Liver (tissue), 7 donors: ENCODE measurements at regions not wholly inside any gene's neighbourhood (a gene's known extent, or its start where the extent isn't known, plus 50 kb on each side); places are given as distances from the start of the nearest gene placed in this dataset.

Experiments used
- DNase-seq: peaks from one replicate; pipeline ENCODE4 v3.0.0-alpha.2; 2017; ENCODE audit warnings: low spot score
- H3K27ac ChIP-seq, 2 donors: one replicate each; pipeline ENCODE4 v1.7.0; 2013; ENCODE audit warnings: inconsistent platforms in 2 of 2, low read length in 2 of 2, control low read depth in 1 of 2, low read depth in 1 of 2, mild to moderate bottlenecking in 1 of 2
- H3K27me3 ChIP-seq, 4 donors: one replicate each; pipeline versions ENCODE4 v1.6.1 to v1.7.0; 2013; ENCODE audit warnings: low read length in 3 of 4, inconsistent platforms in 1 of 4, mild to moderate bottlenecking in 1 of 4, moderate library complexity in 1 of 4; ENCODE audit not compliant: control insufficient read depth in 4 of 4, insufficient read depth in 4 of 4
- H3K36me3 ChIP-seq, 4 donors: one replicate each; pipeline versions ENCODE4 v1.6.1 to v1.7.0; 2013; ENCODE audit warnings: low read length in 3 of 4, mild to moderate bottlenecking in 3 of 4, low read depth in 1 of 4, moderate library complexity in 1 of 4; ENCODE audit not compliant: control insufficient read depth in 4 of 4, insufficient read depth in 3 of 4
- H3K4me1 ChIP-seq, 4 donors: one replicate each; pipeline versions ENCODE4 v1.6.1 to v1.7.0; 2013; ENCODE audit warnings: low read length in 3 of 4, mild to moderate bottlenecking in 3 of 4, moderate library complexity in 1 of 4; ENCODE audit not compliant: control insufficient read depth in 4 of 4, insufficient read depth in 4 of 4
- H3K4me3 ChIP-seq, 3 donors: one replicate each; pipeline versions ENCODE4 v1.6.1 to v1.7.0; 2013; ENCODE audit warnings: low read length in 3 of 3, control low read depth in 1 of 3, low read depth in 1 of 3, mild to moderate bottlenecking in 1 of 3
- H3K9ac ChIP-seq, 2 donors: one replicate each; pipeline ENCODE4 v1.7.0; 2013; ENCODE audit warnings: low read length in 2 of 2, mild to moderate bottlenecking in 2 of 2, moderate library complexity in 2 of 2, control low read depth in 1 of 2, low read depth in 1 of 2
- H3K9me3 ChIP-seq, 4 donors: one replicate each; pipeline versions ENCODE4 v1.6.1 to v1.7.0; 2013; ENCODE audit warnings: low read length in 3 of 4; ENCODE audit not compliant: control insufficient read depth in 4 of 4
- ATF3 ChIP-seq: IDR thresholded peaks from 2 replicates; pipeline ENCODE4 v1.6.1; 2016; ENCODE audit warnings: antibody characterized with exemption
- EGR1 ChIP-seq, 2 donors: IDR thresholded peaks; 2 replicates each; pipeline ENCODE4 v1.6.1; 2016 to 2018; ENCODE audit warnings: antibody characterized with exemption in 2 of 2, low read depth in 2 of 2
- FOXA1 ChIP-seq: IDR thresholded peaks from 2 replicates; pipeline ENCODE4 v1.6.1; 2016; ENCODE audit warnings: antibody characterized with exemption
- FOXA2 ChIP-seq: IDR thresholded peaks from 2 replicates; pipeline ENCODE4 v1.6.1; 2016; ENCODE audit warnings: antibody characterized with exemption
- GABPA ChIP-seq, 2 donors: IDR thresholded peaks in 1 of 2; conservative IDR thresholded peaks in 1 of 2; 2 replicates each; pipeline ENCODE4 v1.6.1; 2016; ENCODE audit warnings: antibody characterized with exemption in 2 of 2, mild to moderate bottlenecking in 1 of 2, moderate library complexity in 1 of 2
- HNF4A ChIP-seq, 2 donors: conservative IDR thresholded peaks; 2 replicates each; pipeline ENCODE4 v1.6.1; 2016; ENCODE audit warnings: antibody characterized with exemption in 2 of 2, mild to moderate bottlenecking in 2 of 2
- HNF4G ChIP-seq: IDR thresholded peaks from 2 replicates; pipeline ENCODE4 v1.6.1; 2016; ENCODE audit warnings: antibody characterized with exemption
- JUND ChIP-seq, 2 donors: IDR thresholded peaks; 2 replicates each; pipeline ENCODE4 v1.6.1; 2016; ENCODE audit warnings: antibody characterized with exemption in 2 of 2
- MAX ChIP-seq: IDR thresholded peaks from 2 replicates; pipeline ENCODE4 v1.6.1; 2016; ENCODE audit warnings: antibody characterized with exemption
- NR2F2 ChIP-seq: IDR thresholded peaks from 2 replicates; pipeline ENCODE4 v1.6.1; 2016; ENCODE audit warnings: antibody characterized with exemption
- RAD21 ChIP-seq, 2 donors: IDR thresholded peaks; 2 replicates each; pipeline ENCODE4 v1.6.1; 2016; ENCODE audit warnings: antibody characterized with exemption in 2 of 2, mild to moderate bottlenecking in 2 of 2
- SP1 ChIP-seq: IDR thresholded peaks from 2 replicates; pipeline ENCODE4 v1.6.1; 2018; ENCODE audit warnings: antibody characterized with exemption, mild to moderate bottlenecking
- TAF1 ChIP-seq: conservative IDR thresholded peaks from 2 replicates; pipeline ENCODE4 v1.6.1; 2016; ENCODE audit warnings: antibody characterized with exemption, mild to moderate bottlenecking
- YY1 ChIP-seq: IDR thresholded peaks from 2 replicates; pipeline ENCODE4 v1.6.1; 2016; ENCODE audit warnings: antibody characterized with exemption, mild to moderate bottlenecking
- ZBTB33 ChIP-seq: IDR thresholded peaks from 2 replicates; pipeline ENCODE4 v1.6.1; 2016; ENCODE audit warnings: antibody characterized with exemption
- WGBS: extraction: QIAGEN DNeasy Blood & Tissue Kit; methylation state at CpG from one replicate; pipeline ENCODE4 v1.1.7; 2013; 5-methylcytosine and 5-hydroxymethylcytosine counted together
- TF ChIP-seq, protein P1 (sequence below): IDR thresholded peaks from 2 replicates; pipeline ENCODE4 v1.6.1; 2016; ENCODE audit warnings: antibody characterized with exemption, mild to moderate bottlenecking
- donor health status: healthy.
- donor health status: healthy.
- donor health status: healthy.
- donor health status: healthy.

- 66% methylated on average over 2 of the region's 2 CpGs for WGBS
- TF ChIP-seq FOXA1 (no peak), FOXA2 (no peak), JUND (IDR thresholded peaks at IDR 0.05) (no peak)
Observed at GRCh38 chr2:217038001-217038400, 178.1 kb upstream of the TNP1 start.

GRCh38 chr2:217037353-217037752 is 177.5 kb upstream of the TNP1 start:
- no peak overlapping the region for H3K27ac ChIP-seq
- no peaks in the 10 kb centered on the region for H3K9me3 ChIP-seq
- no peaks in the 10 kb centered on the region for H3K36me3 ChIP-seq
- H3K9ac ChIP-seq: no peak overlapping the region
- TF ChIP-seq, protein P1, sequence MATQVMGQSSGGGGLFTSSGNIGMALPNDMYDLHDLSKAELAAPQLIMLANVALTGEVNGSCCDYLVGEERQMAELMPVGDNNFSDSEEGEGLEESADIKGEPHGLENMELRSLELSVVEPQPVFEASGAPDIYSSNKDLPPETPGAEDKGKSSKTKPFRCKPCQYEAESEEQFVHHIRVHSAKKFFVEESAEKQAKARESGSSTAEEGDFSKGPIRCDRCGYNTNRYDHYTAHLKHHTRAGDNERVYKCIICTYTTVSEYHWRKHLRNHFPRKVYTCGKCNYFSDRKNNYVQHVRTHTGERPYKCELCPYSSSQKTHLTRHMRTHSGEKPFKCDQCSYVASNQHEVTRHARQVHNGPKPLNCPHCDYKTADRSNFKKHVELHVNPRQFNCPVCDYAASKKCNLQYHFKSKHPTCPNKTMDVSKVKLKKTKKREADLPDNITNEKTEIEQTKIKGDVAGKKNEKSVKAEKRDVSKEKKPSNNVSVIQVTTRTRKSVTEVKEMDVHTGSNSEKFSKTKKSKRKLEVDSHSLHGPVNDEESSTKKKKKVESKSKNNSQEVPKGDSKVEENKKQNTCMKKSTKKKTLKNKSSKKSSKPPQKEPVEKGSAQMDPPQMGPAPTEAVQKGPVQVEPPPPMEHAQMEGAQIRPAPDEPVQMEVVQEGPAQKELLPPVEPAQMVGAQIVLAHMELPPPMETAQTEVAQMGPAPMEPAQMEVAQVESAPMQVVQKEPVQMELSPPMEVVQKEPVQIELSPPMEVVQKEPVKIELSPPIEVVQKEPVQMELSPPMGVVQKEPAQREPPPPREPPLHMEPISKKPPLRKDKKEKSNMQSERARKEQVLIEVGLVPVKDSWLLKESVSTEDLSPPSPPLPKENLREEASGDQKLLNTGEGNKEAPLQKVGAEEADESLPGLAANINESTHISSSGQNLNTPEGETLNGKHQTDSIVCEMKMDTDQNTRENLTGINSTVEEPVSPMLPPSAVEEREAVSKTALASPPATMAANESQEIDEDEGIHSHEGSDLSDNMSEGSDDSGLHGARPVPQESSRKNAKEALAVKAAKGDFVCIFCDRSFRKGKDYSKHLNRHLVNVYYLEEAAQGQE: no peak
- TF ChIP-seq HNF4A (conservative IDR thresholded peaks at IDR 0.05): no peak
- no peak for TF ChIP-seq MAX
- TF ChIP-seq HNF4G: no peak
- TF ChIP-seq GABPA (IDR thresholded peaks at IDR 0.05 in 1 of 2, conservative IDR thresholded peaks at IDR 0.05 in 1 of 2): no peak
- no peak for TF ChIP-seq NR2F2
- TF ChIP-seq FOXA1: no peak
- no peak for TF ChIP-seq ATF3
- no peak for TF ChIP-seq EGR1 (IDR thresholded peaks at IDR 0.05; ENCODE audit: low read depth in 2 of 2)
- TF ChIP-seq YY1: no peak
- TF ChIP-seq JUND (IDR thresholded peaks at IDR 0.05): no peak
- no peak for TF ChIP-seq TAF1
- TF ChIP-seq SP1: no peak
- no peaks in the 10 kb centered on the region for H3K27me3 ChIP-seq
- WGBS: 70% methylated on average over 3 of the region's 3 CpGs
- DNase-seq: no peak
- no peak overlapping the region for H3K4me3 ChIP-seq
- H3K4me1 ChIP-seq: no peaks in the 10 kb centered on the region

More at GRCh38 chr2:217038001-217038400, 178.1 kb upstream of the TNP1 start:
- no peak overlapping the region for H3K27ac ChIP-seq
- H3K4me1 ChIP-seq: no peaks in the 10 kb centered on the region
- no peaks in the 10 kb centered on the region for H3K9me3 ChIP-seq
- no peaks in the 10 kb centered on the region for H3K36me3 ChIP-seq
- H3K9ac ChIP-seq: no peak overlapping the region
- no peaks in the 10 kb centered on the region for H3K27me3 ChIP-seq
- no peak overlapping the region for H3K4me3 ChIP-seq
- DNase-seq: no peak

GRCh38 chr2:217035967-217036366 is 176.1 kb upstream of the TNP1 start:
- 67% methylated on average over 4 of the region's 4 CpGs for WGBS
- H3K27me3 ChIP-seq: no peaks in the 10 kb centered on the region
- no peak overlapping the region for H3K4me3 ChIP-seq
- DNase-seq: no peak
- H3K27ac ChIP-seq: no peak overlapping the region
- H3K9ac ChIP-seq: no peak overlapping the region
- H3K9me3 ChIP-seq: no peaks in the 10 kb centered on the region
- H3K36me3 ChIP-seq: no peaks in the 10 kb centered on the region
- TF ChIP-seq FOXA2 (no peak), EGR1 (IDR thresholded peaks at IDR 0.05; ENCODE audit: low read depth in 2 of 2) (no peak), YY1 (no peak), MAX (no peak), HNF4A (conservative IDR thresholded peaks at IDR 0.05) (no peak), TAF1 (no peak), HNF4G (no peak), RAD21 (IDR thresholded peaks at IDR 0.05) (no peak), NR2F2 (no peak), GABPA (IDR thresholded peaks at IDR 0.05 in 1 of 2, conservative IDR thresholded peaks at IDR 0.05 in 1 of 2) (no peak), FOXA1 (no peak), ZBTB33 (no peak)
- TF ChIP-seq, protein P1: no peak
- no peaks in the 10 kb centered on the region for H3K4me1 ChIP-seq
